SK-N-MC (cell line): ENCODE measurements at regions not wholly inside any gene's neighbourhood (a gene's known extent, or its start where the extent isn't known, plus 50 kb on each side); places are given as distances from the start of the nearest gene placed in this dataset.

Experiments used
- EZH2 ChIP-seq: fragments of 200-600 bp; sonication (generic); IDR thresholded peaks from one replicate; pipeline ENCODE4 v1.6.1; 2017; ENCODE audit warnings: antibody characterized with exemption
- FOXP2 ChIP-seq: optimal IDR thresholded peaks from 2 replicates; pipeline ENCODE3; 2011; ENCODE audit warnings: mild to moderate bottlenecking, moderate library complexity; ENCODE audit not compliant: insufficient read depth; ENCODE audit errors: extremely low read length, control extremely low read depth
- POLR2AphosphoS5 ChIP-seq: IDR thresholded peaks from 2 replicates; pipeline ENCODE4 v1.6.1; 2012; ENCODE audit warnings: mild to moderate bottlenecking, low read depth, low read length, borderline replicate concordance

- TF ChIP-seq FOXP2 (no peak), EZH2 (no peak), POLR2AphosphoS5 (no peak)
Measured at GRCh38 chr14:58824106-58824505, 186.3 kb downstream of the DACT1 start.
